Non-pigmented ciliary epithelial cell (primary cell): ENCODE measurements at regions not wholly inside any gene's neighbourhood (a gene's known extent, or its start where the extent isn't known, plus 50 kb on each side); places are given as distances from the start of the nearest gene placed in this dataset.
A peak's percentile ranks its signal among the peaks of the same experiment; 100 is the strongest.

Source experiments
- DNase-seq: peaks from one replicate; pipeline ENCODE4 v3.0.0-alpha.2; 2010; ENCODE audit warnings: low read depth

- no peak for DNase-seq
These were observed 409.8 kb downstream of the GPD2 start for GRCh38 chr2:156845806-156846558.

GRCh38 chr2:156852210-156852609 lies 405.3 kb upstream of the GALNT5 start:
- DNase-seq = no peak

GRCh38 chr2:156852681-156853080 lies 404.8 kb upstream of the GALNT5 start:
- no peak for DNase-seq

- no peak for DNase-seq
These were observed 393.2 kb upstream of the GALNT5 start for GRCh38 chr2:156864325-156864724.

- no peak for DNase-seq
These were observed 392.8 kb upstream of the GALNT5 start for GRCh38 chr2:156864753-156865152.

- DNase-seq = no peak
These were observed 390.3 kb upstream of the GALNT5 start for GRCh38 chr2:156867201-156867600.

GRCh38 chr2:156874707-156875106 lies 382.8 kb upstream of the GALNT5 start:
- no peak for DNase-seq

- no peak for DNase-seq
These were observed 373.7 kb upstream of the GALNT5 start for GRCh38 chr2:156883804-156884203.

GRCh38 chr2:156884216-156884615 lies 373.3 kb upstream of the GALNT5 start:
- no peak for DNase-seq

- DNase-seq = no peak
These were observed 366.9 kb upstream of the GALNT5 start for GRCh38 chr2:156890529-156891148.

GRCh38 chr2:156891609-156892008 lies 365.9 kb upstream of the GALNT5 start:
- no peak for DNase-seq

- no peak for DNase-seq
These were observed 364.8 kb upstream of the GALNT5 start for GRCh38 chr2:156892467-156893281.

- no peak for DNase-seq
These were observed 361.2 kb upstream of the GALNT5 start for GRCh38 chr2:156896294-156896693.

- no peak for DNase-seq
These were observed 360.0 kb upstream of the GALNT5 start for GRCh38 chr2:156897548-156897947.

GRCh38 chr2:156901373-156902031 lies 356.0 kb upstream of the GALNT5 start:
- DNase-seq = no peak

- no peak for DNase-seq
These were observed 354.2 kb upstream of the GALNT5 start for GRCh38 chr2:156903335-156903734.

- DNase-seq = no peak
These were observed 349.7 kb upstream of the GALNT5 start for GRCh38 chr2:156907806-156908205.

- peak; percentile 50 for DNase-seq
These were observed 348.7 kb upstream of the GALNT5 start for GRCh38 chr2:156908825-156909224.

GRCh38 chr2:156909983-156910382 lies 347.5 kb upstream of the GALNT5 start:
- DNase-seq = no peak

- DNase-seq = no peak
These were observed 342.2 kb upstream of the GALNT5 start for GRCh38 chr2:156915332-156915731.

GRCh38 chr2:156918410-156918809 lies 339.1 kb upstream of the GALNT5 start:
- peak; percentile 19 for DNase-seq

GRCh38 chr2:156930423-156930822 lies 327.1 kb upstream of the GALNT5 start:
- no peak for DNase-seq
